AG04450 (cell line): ENCODE measurements at regions not wholly inside any gene's neighbourhood (a gene's known extent, or its start where the extent isn't known, plus 50 kb on each side); places are given as distances from the start of the nearest gene placed in this dataset.

ENCODE experiments used
- CTCF ChIA-PET: fragments of 300-600, 350-600 bp; formaldehyde crosslinking; extraction: SDS; loops from one replicate; lab custom pipeline; 2022; ENCODE audit warnings: antibody characterized with exemption, inconsistent platforms; lab: Charles Lee
- POLR2A ChIA-PET: fragments of 350-600 bp; formaldehyde crosslinking; extraction: SDS; loops from one replicate; lab custom pipeline; 2021; ENCODE audit warnings: antibody characterized with exemption, inconsistent platforms; lab: Yijun Ruan, JAX
- DNase-seq: peaks from one replicate; pipeline ENCODE4 v3.0.0-alpha.2; 2011; ENCODE audit warnings: low read depth, low spot score
- H3K27ac ChIP-seq: one replicate; pipeline ENCODE4 v1.5.1; 2012; ENCODE audit warnings: low read depth, low read length, control low read depth
- H3K27me3 ChIP-seq: one replicate; pipeline ENCODE4 v1.6.0; 2012; ENCODE audit warnings: low read length; ENCODE audit not compliant: control insufficient read depth, insufficient read depth
- H3K4me3 ChIP-seq: 2 replicates; pipeline ENCODE4 v1.5.1; 2011; ENCODE audit warnings: mild to moderate bottlenecking, low read depth, low read length, control low read depth
- H3K9me3 ChIP-seq: 2 replicates; pipeline ENCODE4 v1.5.1; 2012; ENCODE audit warnings: low read length; ENCODE audit not compliant: control insufficient read depth, insufficient read depth
- TF ChIP-seq, protein P1 (sequence below): IDR thresholded peaks from 2 replicates; pipeline ENCODE4 v1.5.1; 2011; ENCODE audit warnings: low read depth, low read length, control low read depth, inconsistent platforms

DNA sequence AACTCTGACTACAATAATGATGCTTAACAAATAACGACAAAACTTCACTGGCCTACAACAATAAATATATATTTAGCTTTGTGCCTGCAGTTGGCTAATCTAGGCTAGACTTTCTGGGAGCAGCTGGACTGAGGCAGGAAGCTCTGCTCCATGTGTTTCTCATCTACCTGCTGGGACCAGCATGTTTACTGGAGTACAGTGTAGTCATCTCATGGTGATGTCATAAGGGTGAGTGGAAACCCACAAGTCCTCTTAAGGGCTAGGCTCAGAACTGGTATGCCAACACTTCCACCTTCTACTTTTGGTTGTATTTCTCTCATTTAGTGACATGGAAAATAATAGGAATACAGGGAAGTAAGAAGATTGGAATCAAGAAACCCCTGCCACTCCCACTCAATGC is 85.7 kb upstream of the NIPBL start:
- Histone ChIP-seq H3K9me3 (no peaks in the 10 kb centered on the region), H3K27me3 (no peaks in the 10 kb centered on the region), H3K27ac (no peak overlapping the region), H3K4me3 (no peak overlapping the region)
- TF ChIP-seq, protein P1, sequence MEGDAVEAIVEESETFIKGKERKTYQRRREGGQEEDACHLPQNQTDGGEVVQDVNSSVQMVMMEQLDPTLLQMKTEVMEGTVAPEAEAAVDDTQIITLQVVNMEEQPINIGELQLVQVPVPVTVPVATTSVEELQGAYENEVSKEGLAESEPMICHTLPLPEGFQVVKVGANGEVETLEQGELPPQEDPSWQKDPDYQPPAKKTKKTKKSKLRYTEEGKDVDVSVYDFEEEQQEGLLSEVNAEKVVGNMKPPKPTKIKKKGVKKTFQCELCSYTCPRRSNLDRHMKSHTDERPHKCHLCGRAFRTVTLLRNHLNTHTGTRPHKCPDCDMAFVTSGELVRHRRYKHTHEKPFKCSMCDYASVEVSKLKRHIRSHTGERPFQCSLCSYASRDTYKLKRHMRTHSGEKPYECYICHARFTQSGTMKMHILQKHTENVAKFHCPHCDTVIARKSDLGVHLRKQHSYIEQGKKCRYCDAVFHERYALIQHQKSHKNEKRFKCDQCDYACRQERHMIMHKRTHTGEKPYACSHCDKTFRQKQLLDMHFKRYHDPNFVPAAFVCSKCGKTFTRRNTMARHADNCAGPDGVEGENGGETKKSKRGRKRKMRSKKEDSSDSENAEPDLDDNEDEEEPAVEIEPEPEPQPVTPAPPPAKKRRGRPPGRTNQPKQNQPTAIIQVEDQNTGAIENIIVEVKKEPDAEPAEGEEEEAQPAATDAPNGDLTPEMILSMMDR: no peak
- ChIA-PET POLR2A (no interaction called here), CTCF (no interaction called here)
- no peak for DNase-seq

DNA sequence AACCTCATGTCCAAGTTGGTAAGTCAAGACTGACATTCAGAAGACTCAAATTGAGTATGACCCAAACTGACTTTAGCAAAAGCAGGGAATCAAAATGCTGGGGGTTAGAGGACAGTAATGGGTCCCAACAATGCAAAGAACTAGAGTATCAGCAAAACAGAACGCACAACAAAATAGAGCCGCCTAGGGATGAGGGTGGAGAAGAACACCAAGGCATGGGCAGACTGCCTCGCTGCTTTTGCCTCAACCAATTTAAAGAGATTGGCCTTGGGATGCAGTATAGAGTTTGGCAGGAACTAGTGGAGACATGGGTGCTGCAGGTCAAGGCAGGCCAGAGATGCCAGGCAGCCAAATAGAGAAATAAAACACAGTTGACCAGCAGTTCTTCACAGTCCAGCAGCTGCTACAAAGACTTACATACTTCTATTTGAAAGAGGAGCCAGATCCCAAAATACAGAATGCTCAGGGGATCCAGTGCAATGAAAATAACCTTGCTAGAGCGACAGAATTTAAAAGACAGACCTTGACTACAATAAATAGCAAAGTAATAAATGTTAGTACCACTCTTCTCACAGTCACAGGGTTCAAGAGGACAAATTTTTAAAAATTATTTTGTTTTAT is 83.9 kb upstream of the NIPBL start:
- Histone ChIP-seq H3K27me3 (no peaks in the 10 kb centered on the region), H3K9me3 (no peaks in the 10 kb centered on the region), H3K27ac (no peak overlapping the region), H3K4me3 (no peak overlapping the region)
- CTCF ChIA-PET: no interaction called here
- TF ChIP-seq, protein P1: no peak
- no peak for DNase-seq
- POLR2A ChIA-PET: no interaction called here

DNA sequence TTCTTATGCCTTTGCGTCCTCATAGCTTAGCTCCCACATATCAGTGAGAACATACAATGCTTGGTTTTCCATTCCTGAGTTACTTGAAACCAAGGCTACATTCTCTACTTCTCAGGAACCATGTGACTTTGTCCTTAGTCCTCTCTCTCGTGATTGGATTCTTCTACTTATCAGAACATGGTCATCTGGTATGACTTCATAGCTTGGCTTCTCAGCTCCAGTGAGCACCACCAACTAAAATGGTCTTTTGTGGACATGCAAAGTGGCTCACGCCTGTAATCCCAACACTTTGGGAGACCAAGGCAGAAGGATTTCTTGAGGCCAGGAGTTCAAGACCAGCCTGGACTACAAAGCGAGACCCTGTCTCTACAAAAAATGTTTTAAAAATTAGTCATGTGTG is 81.2 kb upstream of the NIPBL start:
- POLR2A ChIA-PET: no interaction called here
- no peak overlapping the region for H3K27ac ChIP-seq
- no peaks in the 10 kb centered on the region for H3K9me3 ChIP-seq
- H3K4me3 ChIP-seq: no peak overlapping the region
- no peak for DNase-seq
- no peaks in the 10 kb centered on the region for H3K27me3 ChIP-seq
- TF ChIP-seq, protein P1: no peak
- CTCF ChIA-PET: no interaction called here

DNA sequence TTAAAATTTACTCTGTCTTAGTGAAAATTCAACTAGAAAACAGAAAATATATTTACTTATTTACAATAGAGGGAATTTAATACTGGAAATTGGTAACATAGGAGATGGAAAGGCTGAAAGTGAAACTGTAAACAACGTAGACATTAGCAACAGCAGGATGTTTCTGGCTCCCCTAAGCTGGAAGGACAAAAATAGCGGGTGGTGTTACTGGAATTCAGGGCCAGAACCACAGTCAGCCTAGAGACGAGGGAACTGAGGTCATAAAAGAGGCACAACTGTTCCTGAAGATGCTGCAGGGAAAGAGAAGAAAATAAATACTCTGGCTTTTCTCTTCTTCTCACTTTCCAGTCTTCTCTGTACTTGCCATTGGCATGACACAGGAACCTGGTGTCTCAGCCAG is 80.4 kb upstream of the NIPBL start:
- DNase-seq: no peak
- Histone ChIP-seq H3K9me3 (no peaks in the 10 kb centered on the region), H3K27ac (no peak overlapping the region), H3K4me3 (no peak overlapping the region), H3K27me3 (no peaks in the 10 kb centered on the region)
- TF ChIP-seq, protein P1: no peak
- CTCF ChIA-PET: no interaction called here
- POLR2A ChIA-PET: no interaction called here

DNA sequence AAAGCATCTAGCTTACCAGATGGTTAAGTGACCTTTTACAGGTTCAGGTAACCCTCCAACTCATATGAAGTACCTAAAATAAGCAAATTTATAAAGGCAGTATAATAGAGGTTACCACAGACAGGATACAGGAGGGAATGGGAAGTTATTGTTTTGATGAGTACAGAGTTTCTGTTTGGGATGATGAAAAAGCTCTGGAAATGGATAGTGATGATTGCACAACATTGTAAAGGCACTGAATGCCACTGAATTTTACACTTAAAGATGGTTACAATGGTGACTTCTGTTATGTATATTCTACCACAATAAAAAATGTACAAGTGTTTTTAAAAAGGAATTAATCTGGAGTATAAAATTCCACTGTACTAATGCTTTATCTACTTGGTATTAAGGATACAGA is 75.0 kb upstream of the NIPBL start:
- POLR2A ChIA-PET: no interaction called here
- TF ChIP-seq, protein P1: no peak
- CTCF ChIA-PET: no interaction called here
- no peak overlapping the region for H3K27ac ChIP-seq
- no peak overlapping the region for H3K4me3 ChIP-seq
- no peak for DNase-seq
- H3K27me3 ChIP-seq: no peaks in the 10 kb centered on the region
- H3K9me3 ChIP-seq: no peaks in the 10 kb centered on the region
